Ovary (tissue), 7 donors: ENCODE measurements at regions not wholly inside any gene's neighbourhood (a gene's known extent, or its start where the extent isn't known, plus 50 kb on each side); places are given as distances from the start of the nearest gene placed in this dataset.

ENCODE experiments used
- DNase-seq, 5 donors: peaks; one replicate each; pipeline ENCODE4 v3.0.0-alpha.2; 2019 to 2020
- H3K27ac ChIP-seq, 2 donors: fragments of 200-600 bp; one replicate each; pipeline versions ENCODE4 v1.5.1 to v1.8.0; 2019 to 2022
- H3K27me3 ChIP-seq: fragments of 200-600 bp; one replicate; pipeline ENCODE4 v1.8.0; 2022
- H3K36me3 ChIP-seq: fragments of 200-600 bp; sonication (generic); one replicate; pipeline ENCODE4 v1.5.1; 2019
- H3K4me1 ChIP-seq: one replicate; pipeline ENCODE4 v1.8.1; 2013; ENCODE audit warnings: mild to moderate bottlenecking, moderate library complexity; ENCODE audit not compliant: insufficient read depth
- H3K4me3 ChIP-seq: fragments of 200-600 bp; sonication (generic); one replicate; pipeline ENCODE4 v1.5.1; 2017
- H3K9me3 ChIP-seq, 2 donors: fragments of 200-600 bp in 1 of 2; sonication (generic) in 1 of 2; one replicate each; pipeline versions ENCODE4 v1.5.1 to v1.8.1; 2013 to 2019; ENCODE audit warnings: mild to moderate bottlenecking in 1 of 2, moderate library complexity in 1 of 2
- EP300 ChIP-seq: sonication (generic); formaldehyde crosslinking; IDR thresholded peaks from one replicate; pipeline ENCODE4 v1.6.1; 2017; ENCODE audit warnings: antibody characterized with exemption
- POLR2A ChIP-seq: fragments of 450-650 bp; IDR thresholded peaks from one replicate; pipeline ENCODE4 v1.6.1; 2017; ENCODE audit warnings: antibody characterized with exemption, mild to moderate bottlenecking, moderate library complexity
- WGBS, 3 donors: extraction: QIAGEN DNeasy Blood & Tissue Kit in 1 of 3; methylation state at CpG; one replicate each; pipeline versions ENCODE4 v1.1.5 to v1.1.7; 2013 to 2017; 5-methylcytosine and 5-hydroxymethylcytosine counted together
- intact Hi-C, 4 donors: fragments of 100-400 bp; cut with DNase I; formaldehyde crosslinking; loops; one replicate each; pipeline versions ENCODE4 v1.11.0 to v1.15.1; 2022 to 2023
- TF ChIP-seq, protein P1 (sequence below), 3 donors: fragments of 450-650 bp in 2 of 3; fragments of 200-600 bp in 1 of 3; IDR thresholded peaks; one replicate each; pipeline versions ENCODE4 v1.5.1 to v1.8.0; 2016 to 2022; ENCODE audit warnings: antibody characterized with exemption in 3 of 3, mild to moderate bottlenecking in 1 of 3
- donor health status: DM: no; HTN: no; CAD: no; lungs with moderate emphysema.
- donor health status: DM: no; HTN: no; CAD: no.
- donor health status: Bipolar disorder and iron deficiency.
- donor health status: DM: no; HTN: no; CAD: no.
- donor health status: DM: yes; HTN: yes; CAD: no.

DNA sequence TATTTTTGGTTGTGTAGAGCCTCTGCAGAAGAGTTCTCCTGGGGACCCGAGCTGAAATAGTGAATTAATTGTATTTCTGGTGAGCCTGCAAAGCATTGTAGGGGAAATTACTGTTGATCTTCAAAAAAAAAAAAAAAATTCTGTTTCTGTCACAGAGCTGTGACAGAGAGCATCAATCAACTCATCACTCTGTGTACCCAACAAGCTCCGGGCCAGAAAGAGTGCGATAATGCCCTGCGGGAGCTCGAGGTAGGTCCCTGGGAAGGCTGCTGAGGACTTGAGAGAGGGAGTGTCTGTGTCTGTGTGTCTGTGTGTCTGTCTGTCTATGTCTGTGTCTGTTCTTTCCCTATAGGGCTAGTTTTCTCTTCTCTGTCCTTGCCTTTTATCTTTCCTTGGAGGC is 294.4 kb upstream of the TPM1 start:
- H3K27me3 ChIP-seq = no peaks in the 10 kb centered on the region
- TF ChIP-seq, protein P1, sequence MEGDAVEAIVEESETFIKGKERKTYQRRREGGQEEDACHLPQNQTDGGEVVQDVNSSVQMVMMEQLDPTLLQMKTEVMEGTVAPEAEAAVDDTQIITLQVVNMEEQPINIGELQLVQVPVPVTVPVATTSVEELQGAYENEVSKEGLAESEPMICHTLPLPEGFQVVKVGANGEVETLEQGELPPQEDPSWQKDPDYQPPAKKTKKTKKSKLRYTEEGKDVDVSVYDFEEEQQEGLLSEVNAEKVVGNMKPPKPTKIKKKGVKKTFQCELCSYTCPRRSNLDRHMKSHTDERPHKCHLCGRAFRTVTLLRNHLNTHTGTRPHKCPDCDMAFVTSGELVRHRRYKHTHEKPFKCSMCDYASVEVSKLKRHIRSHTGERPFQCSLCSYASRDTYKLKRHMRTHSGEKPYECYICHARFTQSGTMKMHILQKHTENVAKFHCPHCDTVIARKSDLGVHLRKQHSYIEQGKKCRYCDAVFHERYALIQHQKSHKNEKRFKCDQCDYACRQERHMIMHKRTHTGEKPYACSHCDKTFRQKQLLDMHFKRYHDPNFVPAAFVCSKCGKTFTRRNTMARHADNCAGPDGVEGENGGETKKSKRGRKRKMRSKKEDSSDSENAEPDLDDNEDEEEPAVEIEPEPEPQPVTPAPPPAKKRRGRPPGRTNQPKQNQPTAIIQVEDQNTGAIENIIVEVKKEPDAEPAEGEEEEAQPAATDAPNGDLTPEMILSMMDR (IDR thresholded peaks at IDR 0.05) = no peak
- no peak for TF ChIP-seq POLR2A
- no peak for TF ChIP-seq EP300
- no peaks in the 10 kb centered on the region for H3K4me1 ChIP-seq
- H3K9me3 ChIP-seq = no peaks in the 10 kb centered on the region
- no peak overlapping the region for H3K27ac ChIP-seq
- H3K4me3 ChIP-seq = no peak overlapping the region
- intact Hi-C loops = loop anchor here in 1 of 4 donors (10.0 kb wide), 1 partner anchor 353 kb away; the partner anchor contains the start of gene TLN2
- 94 to 96% (median 96%) methylated on average over 5 of the region's 5 CpGs for WGBS, 3 donors
- no peak for DNase-seq
- no peaks in the 10 kb centered on the region for H3K36me3 ChIP-seq

DNA sequence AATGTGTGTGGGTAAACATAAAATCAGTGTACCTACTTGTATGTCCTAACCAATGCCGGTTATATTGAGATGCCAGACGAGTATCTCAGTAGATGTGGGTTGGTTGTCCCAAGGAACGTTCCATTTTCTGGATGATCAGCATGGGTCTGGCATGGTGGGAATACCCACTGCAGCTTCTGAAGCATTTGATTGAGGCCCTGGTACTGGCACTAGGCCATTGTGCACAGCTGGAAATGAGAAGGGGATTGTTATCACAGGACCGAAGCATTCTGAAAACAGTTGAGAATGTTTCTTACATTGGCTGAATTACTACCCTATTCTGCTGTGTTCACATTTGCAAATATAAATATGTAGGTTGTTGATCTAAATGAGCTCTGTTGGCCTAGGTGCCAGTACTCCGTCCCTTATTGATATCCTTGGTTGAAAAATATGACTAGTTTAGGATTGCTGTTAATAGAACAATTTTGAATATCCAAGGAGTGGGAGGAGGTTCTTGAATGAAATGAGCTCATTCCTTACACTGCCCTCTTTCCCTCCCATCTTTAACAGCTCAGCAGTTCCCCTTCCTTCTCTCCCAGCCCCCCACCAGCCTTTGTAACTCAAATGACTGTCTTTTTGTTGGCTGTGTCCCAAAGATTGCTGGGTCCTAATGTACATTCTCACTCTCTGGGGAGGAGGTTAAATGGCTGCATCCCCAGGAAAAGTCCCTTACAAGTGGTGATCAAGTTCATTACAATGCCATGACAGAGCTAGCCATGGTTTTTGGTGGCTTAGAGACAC is 293.3 kb upstream of the TPM1 start:
- no peaks in the 10 kb centered on the region for H3K4me1 ChIP-seq
- TF ChIP-seq, protein P1 (IDR thresholded peaks at IDR 0.05) = no peak
- TF ChIP-seq EP300 (no peak), POLR2A (no peak)
- no peaks in the 10 kb centered on the region for H3K27me3 ChIP-seq
- no peak for DNase-seq
- 67 to 83% (median 76%) methylated on average over 5 of the region's 5 CpGs for WGBS, 3 donors
- intact Hi-C loops = loop anchor here in 1 of 4 donors (10.0 kb wide), 1 partner anchor 354 kb away; the partner anchor contains the start of gene TLN2
- no peak overlapping the region for H3K27ac ChIP-seq
- H3K4me3 ChIP-seq = no peak overlapping the region
- no peaks in the 10 kb centered on the region for H3K36me3 ChIP-seq
- no peaks in the 10 kb centered on the region for H3K9me3 ChIP-seq

DNA sequence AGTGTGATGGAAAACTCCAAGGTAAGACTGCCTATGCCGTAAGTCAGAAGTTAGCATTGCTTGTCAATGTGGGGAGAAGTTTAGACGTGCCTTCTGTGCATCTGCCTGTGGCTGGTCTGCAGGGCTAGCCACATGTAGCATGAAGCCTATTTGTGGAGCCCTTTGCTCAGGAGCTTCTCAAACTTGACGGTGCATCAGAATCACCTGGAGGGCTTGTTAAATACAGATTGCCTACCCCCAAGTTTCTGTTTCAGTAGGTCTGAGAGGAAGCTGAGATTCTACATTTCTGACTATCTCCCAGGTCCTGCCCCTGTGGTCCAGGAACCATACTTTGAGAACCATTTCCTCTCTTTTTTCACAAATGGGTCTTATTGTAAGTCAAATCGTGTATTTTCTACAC is 292.1 kb upstream of the TPM1 start:
- no peak for DNase-seq

DNA sequence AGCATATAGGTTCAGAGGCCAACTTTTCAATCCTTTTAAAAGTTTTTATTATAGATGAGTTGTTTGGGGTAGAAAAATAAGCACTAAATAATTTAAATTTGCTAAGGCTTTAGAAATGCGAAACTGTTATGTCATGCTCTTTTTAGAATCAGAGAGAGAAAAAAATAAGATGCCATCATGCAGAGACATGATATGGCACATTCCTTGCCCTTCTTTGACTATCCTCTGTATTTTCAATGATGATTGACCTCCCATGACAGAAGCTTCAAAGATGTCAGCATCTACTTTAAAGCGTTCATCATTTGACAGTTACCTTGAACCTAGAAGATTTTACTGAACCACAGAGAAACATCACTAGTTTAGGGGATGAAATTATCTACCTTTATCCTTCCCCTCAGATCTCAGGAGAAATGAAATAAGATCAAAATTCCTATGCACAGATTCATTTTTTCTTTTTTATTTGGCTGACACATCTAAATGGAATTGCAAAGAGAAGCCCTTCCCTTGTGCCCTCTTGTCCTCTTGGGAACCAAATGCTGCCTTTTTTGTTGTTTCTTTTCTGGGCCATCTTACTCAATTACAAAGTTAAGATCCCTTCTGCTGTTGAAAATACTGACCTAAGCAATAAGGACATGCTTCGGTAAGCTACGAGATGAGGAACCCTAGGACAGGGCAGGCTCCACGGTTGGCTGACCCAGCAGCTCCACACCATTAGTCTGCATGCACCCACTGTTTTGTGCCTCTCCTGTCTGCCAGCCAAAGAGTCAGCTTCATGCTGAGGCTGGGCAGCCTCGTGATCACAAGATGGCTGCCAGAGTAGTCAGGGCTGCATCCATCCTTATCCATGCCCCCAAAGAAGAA is 289.7 kb upstream of the TPM1 start:
- Histone ChIP-seq H3K36me3 (no peaks in the 10 kb centered on the region), H3K4me1 (no peaks in the 10 kb centered on the region), H3K27me3 (no peaks in the 10 kb centered on the region), H3K27ac (no peak overlapping the region), H3K9me3 (no peaks in the 10 kb centered on the region), H3K4me3 (no peak overlapping the region)
- no peak for TF ChIP-seq EP300
- TF ChIP-seq POLR2A = no peak
- TF ChIP-seq, protein P1 (IDR thresholded peaks at IDR 0.05) = no peak
- intact Hi-C loops = no loop called here
- 90 to 96% (median 95%) methylated on average over 6 of the region's 6 CpGs for WGBS, 3 donors
- no peak for DNase-seq

More for the DNA sequence above, 292.1 kb upstream of the TPM1 start:
- TF ChIP-seq POLR2A (no peak), EP300 (no peak)
- TF ChIP-seq, protein P1 (IDR thresholded peaks at IDR 0.05) = no peak
- no peak overlapping the region for H3K27ac ChIP-seq
- 96 to 97% (median 96%) methylated on average over 4 of the region's 4 CpGs for WGBS, 3 donors
- no peaks in the 10 kb centered on the region for H3K4me1 ChIP-seq
- H3K36me3 ChIP-seq = no peaks in the 10 kb centered on the region
- intact Hi-C loops = no loop called here
- H3K4me3 ChIP-seq = no peak overlapping the region
- H3K27me3 ChIP-seq = no peaks in the 10 kb centered on the region
- H3K9me3 ChIP-seq = no peaks in the 10 kb centered on the region
